GM12891 (cell line): ENCODE measurements at regions not wholly inside any gene's neighbourhood (a gene's known extent, or its start where the extent isn't known, plus 50 kb on each side); places are given as distances from the start of the nearest gene placed in this dataset.
"Not testable (repeated sequence)": the region's sequence is repeated elsewhere in the genome, so short reads cannot be mapped to it uniquely, and the experiment has no call there.

Experiments used
- DNase-seq: peaks from one replicate; pipeline ENCODE4 v3.0.0; 2011; ENCODE audit warnings: low spot score; ENCODE audit not compliant: insufficient read length
- FAIRE-seq: peaks from 2 replicates; lab custom pipeline; 2011; peaks lifted over from hg19 to GRCh38; lab: Jason Lieb, UNC
- PAX5 ChIP-seq: IDR thresholded peaks from 2 replicates; pipeline ENCODE4 v1.6.1; 2011; ENCODE audit warnings: low read length, moderate library complexity, mild to moderate bottlenecking; ENCODE audit not compliant: insufficient read depth, severe bottlenecking
- POLR2A ChIP-seq: IDR thresholded peaks from 2 replicates; pipeline ENCODE4 v1.6.1; 2011; ENCODE audit warnings: low read depth, low read length, control low read depth
- POLR2AphosphoS5 ChIP-seq: IDR thresholded peaks from 2 replicates; pipeline ENCODE4 v1.6.1; 2011; ENCODE audit warnings: low read depth, low read length, control low read depth
- POU2F2 ChIP-seq: IDR thresholded peaks from 2 replicates; pipeline ENCODE4 v1.6.1; 2011; ENCODE audit warnings: low read depth, mild to moderate bottlenecking, control low read depth, low read length, moderate library complexity
- SPI1 ChIP-seq: IDR thresholded peaks from 2 replicates; pipeline ENCODE4 v1.6.1; 2011; ENCODE audit warnings: low read depth, low read length, control low read depth
- TAF1 ChIP-seq: IDR thresholded peaks from 2 replicates; pipeline ENCODE4 v1.6.1; 2011; ENCODE audit warnings: low read depth, low read length, control low read depth

- no peak for TF ChIP-seq TAF1
- TF ChIP-seq POLR2A, result no peak
- TF ChIP-seq POU2F2, result no peak
- no peak for TF ChIP-seq SPI1
- no peak for TF ChIP-seq PAX5
- TF ChIP-seq POLR2AphosphoS5, result no peak
- DNase-seq (no peak), FAIRE-seq (no peak)
These were observed 118.7 kb downstream of the DIRAS2 start for GRCh38 chr9:90523958-90524357.

- FAIRE-seq, result no peak
- DNase-seq, result no peak
- TF ChIP-seq PAX5 (no peak), SPI1 (no peak), POU2F2 (no peak), POLR2AphosphoS5 (no peak), POLR2A (no peak), TAF1 (no peak)
These were observed 116.2 kb downstream of the DIRAS2 start for GRCh38 chr9:90526386-90526785.

- DNase-seq, FAIRE-seq: not testable (repeated sequence)
These were observed 106.5 kb downstream of the DIRAS2 start for GRCh38 chr9:90536094-90536493.

GRCh38 chr9:90538566-90538965 is 104.1 kb downstream of the DIRAS2 start:
- no peak for TF ChIP-seq POLR2AphosphoS5
- no peak for TF ChIP-seq POLR2A
- no peak for TF ChIP-seq SPI1
- DNase-seq (no peak), FAIRE-seq (no peak)

GRCh38 chr9:90539286-90539685 is 103.3 kb downstream of the DIRAS2 start:
- DNase-seq, result no peak

GRCh38 chr9:90540734-90541133 is 101.9 kb downstream of the DIRAS2 start:
- DNase-seq (no peak), FAIRE-seq (no peak)
- TF ChIP-seq SPI1 (no peak), PAX5 (no peak), TAF1 (no peak)

More at GRCh38 chr9:90539286-90539685, 103.3 kb downstream of the DIRAS2 start:
- TF ChIP-seq SPI1, result no peak
- TF ChIP-seq TAF1, result no peak
- TF ChIP-seq POLR2AphosphoS5, result no peak
- TF ChIP-seq POU2F2, result no peak
- TF ChIP-seq POLR2A, result no peak
- no peak for TF ChIP-seq PAX5
- FAIRE-seq, result no peak

GRCh38 chr9:90544488-90544887 is 98.1 kb downstream of the DIRAS2 start:
- FAIRE-seq (no peak), DNase-seq (no peak)
- TF ChIP-seq SPI1 (no peak), POLR2AphosphoS5 (no peak), POU2F2 (no peak), PAX5 (no peak), POLR2A (no peak), TAF1 (no peak)

- FAIRE-seq (no peak), DNase-seq (no peak)
- TF ChIP-seq TAF1, result no peak
- no peak for TF ChIP-seq POLR2AphosphoS5
- no peak for TF ChIP-seq PAX5
- TF ChIP-seq SPI1, result no peak
- TF ChIP-seq POU2F2, result no peak
- TF ChIP-seq POLR2A, result no peak
These were observed 96.4 kb downstream of the DIRAS2 start for GRCh38 chr9:90546200-90546599.

- no peak for TF ChIP-seq POU2F2
- FAIRE-seq, result no peak
- DNase-seq, result no peak
These were observed 94.7 kb downstream of the DIRAS2 start for GRCh38 chr9:90547896-90548295.

GRCh38 chr9:90552317-90552716 is 90.3 kb downstream of the DIRAS2 start:
- TF ChIP-seq SPI1 (peak; percentile 30; the same call in 1 of the 2 replicates), POLR2AphosphoS5 (no peak), POLR2A (no peak), POU2F2 (no peak)
- peak; percentile 10 for DNase-seq
- FAIRE-seq, result no peak

- TF ChIP-seq POLR2AphosphoS5 (no peak), POLR2A (no peak), TAF1 (no peak), PAX5 (no peak), SPI1 (no peak), POU2F2 (no peak)
- FAIRE-seq (no peak), DNase-seq (no peak)
These were observed 87.1 kb downstream of the DIRAS2 start for GRCh38 chr9:90555351-90556057.
